Endothelial cell of umbilical vein (primary cell): ENCODE measurements at regions not wholly inside any gene's neighbourhood (a gene's known extent, or its start where the extent isn't known, plus 50 kb on each side); places are given as distances from the start of the nearest gene placed in this dataset.

ENCODE experiments used
- BruUV-seq: library from RNA; stranded (reverse); fragments of 400-500 nt; replicated peaks from 2 replicates; lab custom pipeline; 2021; lab: Mats Ljungman, UMichigan
- CTCF ChIA-PET: fragments of 300-600, 350-600 bp; sonication (Branson Sonifier 250); formaldehyde crosslinking; loops from one replicate; lab custom pipeline; 2021; ENCODE audit warnings: antibody characterized with exemption, inconsistent platforms; lab: Charles Lee
- POLR2A ChIA-PET: fragments of 300-600, 350-600 bp; sonication (Branson Sonifier 250); formaldehyde crosslinking; loops from one replicate; lab custom pipeline; 2021; ENCODE audit warnings: antibody characterized with exemption, inconsistent platforms; lab: Charles Lee
- DNase-seq: peaks from one replicate; pipeline ENCODE4 v3.0.0-alpha.2; 2011; ENCODE audit warnings: low read depth, low spot score
- FAIRE-seq: peaks from 2 replicates; lab custom pipeline; 2011; peaks lifted over from hg19 to GRCh38; lab: Jason Lieb, UNC
- H2AFZ ChIP-seq: 2 replicates; pipeline ENCODE4 v1.6.0; 2012; ENCODE audit warnings: low read depth, low read length, control low read depth, inconsistent platforms
- H3K27ac ChIP-seq: 2 replicates; pipeline ENCODE4 v1.5.1; 2011; ENCODE audit warnings: low read depth, mild to moderate bottlenecking, control low read depth, low read length, moderate library complexity; ENCODE audit not compliant: insufficient read depth
- H3K27me3 ChIP-seq, 2 experiments: 2 replicates each; pipeline versions ENCODE4 v1.6.0 to v1.6.1; 2011; ENCODE audit warnings: low read length in 2 of 2, mixed read lengths in 1 of 2; ENCODE audit not compliant: control insufficient read depth in 2 of 2, insufficient read depth in 2 of 2
- H3K36me3 ChIP-seq, 2 experiments: 2 replicates in 1 of 2; 3 replicates in 1 of 2; pipeline ENCODE4 v1.5.1; 2011; ENCODE audit warnings: low read length in 2 of 2, mild to moderate bottlenecking in 1 of 2, moderate library complexity in 1 of 2; ENCODE audit not compliant: control insufficient read depth in 2 of 2, insufficient read depth in 2 of 2; ENCODE audit errors: extremely low read depth in 1 of 2
- H3K4me1 ChIP-seq: 3 replicates; pipeline ENCODE4 v1.5.1; 2011; ENCODE audit warnings: mild to moderate bottlenecking, low read length; ENCODE audit not compliant: control insufficient read depth, insufficient read depth; ENCODE audit errors: extremely low read depth
- H3K4me2 ChIP-seq: 2 replicates; pipeline ENCODE4 v1.6.1; 2011; ENCODE audit warnings: low read length, control low read depth, mixed read lengths; ENCODE audit not compliant: insufficient read depth
- H3K4me3 ChIP-seq, 3 experiments: fragments of 200-600 bp in 1 of 3; sonication (generic), shearing (Covaris generic) in 1 of 3; replicated peaks in 1 of 3; 2 replicates each; pipeline ENCODE4 v1.5.1; 2011 to 2016; ENCODE audit warnings: control low read depth in 3 of 3, low read length in 3 of 3, mild to moderate bottlenecking in 2 of 3, inconsistent platforms in 1 of 3, low read depth in 1 of 3, moderate library complexity in 1 of 3; ENCODE audit not compliant: insufficient read depth in 1 of 3
- H3K79me2 ChIP-seq: 2 replicates; pipeline ENCODE4 v1.6.0; 2012; ENCODE audit warnings: low read length, inconsistent platforms; ENCODE audit not compliant: control insufficient read depth, insufficient read depth
- H3K9ac ChIP-seq: replicated peaks from 2 replicates; pipeline ENCODE3; 2011; ENCODE audit warnings: low read length, control low read depth; ENCODE audit not compliant: insufficient read depth; ENCODE audit errors: extremely low read depth
- H3K9me1 ChIP-seq: replicated peaks from 3 replicates; pipeline ENCODE4 v1.6.0; 2011; ENCODE audit warnings: mild to moderate bottlenecking, low read length; ENCODE audit not compliant: control insufficient read depth, insufficient read depth; ENCODE audit errors: extremely low read depth
- H3K9me3 ChIP-seq: replicated peaks from 2 replicates; pipeline ENCODE4 v1.5.1; 2012; ENCODE audit warnings: low read length, inconsistent platforms; ENCODE audit not compliant: control insufficient read depth, insufficient read depth
- H4K20me1 ChIP-seq: replicated peaks from 2 replicates; pipeline ENCODE3; 2011; ENCODE audit warnings: mild to moderate bottlenecking, low read length; ENCODE audit not compliant: control insufficient read depth, insufficient read depth; ENCODE audit errors: extremely low read depth
- CTCF ChIP-seq, 2 donors: IDR thresholded peaks; 1 replicate in 1 of 2; 2 replicates in 1 of 2; pipeline ENCODE4 v1.5.1; 2011; ENCODE audit warnings: low read length in 2 of 2, mild to moderate bottlenecking in 2 of 2, moderate library complexity in 2 of 2, control low read depth in 1 of 2, inconsistent platforms in 1 of 2, low read depth in 1 of 2; ENCODE audit not compliant: insufficient read depth in 1 of 2; ENCODE audit errors: extremely low read depth in 1 of 2
- EZH2 ChIP-seq: IDR thresholded peaks from 2 replicates; pipeline ENCODE4 v1.6.1; 2012; ENCODE audit warnings: borderline replicate concordance, low read depth, mild to moderate bottlenecking, moderate library complexity, low read length, inconsistent platforms; ENCODE audit not compliant: severe bottlenecking
- FOS ChIP-seq: IDR thresholded peaks from 2 replicates; pipeline ENCODE4 v1.6.1; 2011; ENCODE audit warnings: mild to moderate bottlenecking, low read length, moderate library complexity, borderline replicate concordance; ENCODE audit not compliant: insufficient read depth
- GATA2 ChIP-seq: IDR thresholded peaks from 2 replicates; pipeline ENCODE4 v1.7.0; 2011; ENCODE audit warnings: low read depth, mild to moderate bottlenecking, moderate library complexity, mixed read lengths, low read length; ENCODE audit not compliant: insufficient read length, insufficient read depth
- JUN ChIP-seq: IDR thresholded peaks from 2 replicates; pipeline ENCODE4 v1.6.1; 2011; ENCODE audit warnings: borderline replicate concordance, low read depth; ENCODE audit not compliant: insufficient read length, insufficient read depth
- MAX ChIP-seq: IDR thresholded peaks from 2 replicates; pipeline ENCODE4 v1.6.1; 2011; ENCODE audit not compliant: insufficient read depth, insufficient read length
- MYC ChIP-seq: IDR thresholded peaks from one replicate; pipeline ENCODE4 v1.6.1; 2011; ENCODE audit warnings: mild to moderate bottlenecking, low read depth, low read length
- POLR2A ChIP-seq: IDR thresholded peaks from 2 replicates; pipeline ENCODE4 v1.6.1; 2012; ENCODE audit warnings: low read depth, mild to moderate bottlenecking, control low read depth, low read length
- POLR2AphosphoS5 ChIP-seq: IDR thresholded peaks from 2 replicates; pipeline ENCODE4 v1.6.1; 2012; ENCODE audit warnings: low read depth, mild to moderate bottlenecking, control low read depth, low read length, moderate library complexity; ENCODE audit not compliant: insufficient read depth
- dilution Hi-C: fragments of 300-500 bp; cut with MboI; formaldehyde crosslinking; loops from one replicate; pipeline ENCODE4 v1.15.0; 2019; ENCODE audit warnings: low sequenced_read_pairs; ENCODE audit not compliant: extremely low pct_ligation_motif_present
- intact Hi-C: fragments of 100-400 bp; cut with micrococcal nuclease; formaldehyde crosslinking; loops from one replicate; pipeline ENCODE4 v1.10.0; 2022

- no peak overlapping the region for H3K27ac ChIP-seq
- no TSS peak for BruUV-seq
- no peak overlapping the region for H2AFZ ChIP-seq
- ChIA-PET POLR2A (no interaction called here), CTCF (interaction anchor here (0.9 kb wide), 1 partner anchor 44 kb away, joined by 3 read pairs; no protein-coding TSS in a partner anchor)
- dilution Hi-C loops (no loop called here), intact Hi-C loops (no loop called here)
- H3K27me3 ChIP-seq: no peaks in the 10 kb centered on the region
- H3K4me3 ChIP-seq: no peak overlapping the region
- H4K20me1 ChIP-seq: no peaks in the 10 kb centered on the region
- no peak for TF ChIP-seq EZH2
- no peak for TF ChIP-seq POLR2AphosphoS5
- no peak for TF ChIP-seq FOS
- no peak for TF ChIP-seq JUN
- no peak for TF ChIP-seq GATA2
- no peak for TF ChIP-seq MYC
- TF ChIP-seq POLR2A: no peak
- TF ChIP-seq CTCF (IDR thresholded peaks at IDR 0.05; ENCODE audit: extremely low read depth in 1 of 2, insufficient read depth in 1 of 2, low read depth in 1 of 2, low read length in 2 of 2): no peak
- TF ChIP-seq MAX: no peak
- DNase-seq (no peak), FAIRE-seq (no peak)
- H3K36me3 ChIP-seq: no peaks in the 10 kb centered on the region
- H3K79me2 ChIP-seq: no peaks in the 10 kb centered on the region
- no peaks in the 10 kb centered on the region for H3K9me1 ChIP-seq
- H3K4me1 ChIP-seq: no peaks in the 10 kb centered on the region
- no peak overlapping the region for H3K9ac ChIP-seq
- peaks cover 2% of the 10 kb centered on the region for H3K9me3 ChIP-seq
- no peak overlapping the region for H3K4me2 ChIP-seq
Measured at GRCh38 chr14:41461380-41461779, 145.3 kb upstream of the LRFN5 start.
